HG02852 (cell line): ENCODE measurements at regions not wholly inside any gene's neighbourhood (a gene's known extent, or its start where the extent isn't known, plus 50 kb on each side); places are given as distances from the start of the nearest gene placed in this dataset.

Experiments
- ATAC-seq: cut with Tn5 transposase; IDR thresholded peaks from one replicate; pipeline ENCODE4 v1.9.1; 2021; ENCODE audit warnings: mild to moderate bottlenecking, moderate library complexity; ENCODE audit not compliant: unreplicated experiment

DNA sequence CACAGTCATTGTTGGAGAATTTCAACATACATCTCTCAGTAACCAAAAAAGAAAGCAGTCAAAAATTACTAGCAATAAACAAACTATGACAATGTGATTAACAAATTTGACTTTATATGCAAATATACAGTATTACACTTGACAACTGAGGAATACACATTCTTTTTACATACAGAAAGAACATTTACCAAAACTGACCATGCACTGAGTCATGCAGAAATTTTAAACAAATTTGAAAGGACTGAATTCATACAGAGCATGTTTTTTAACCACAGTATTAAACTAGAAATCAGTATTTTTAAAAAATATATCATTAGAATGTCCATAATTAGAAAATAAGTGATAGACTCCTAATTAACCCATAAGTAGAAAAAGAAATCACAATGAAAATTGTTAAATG is 420.1 kb downstream of the TBC1D4 start:
- ATAC-seq, result no peak

DNA sequence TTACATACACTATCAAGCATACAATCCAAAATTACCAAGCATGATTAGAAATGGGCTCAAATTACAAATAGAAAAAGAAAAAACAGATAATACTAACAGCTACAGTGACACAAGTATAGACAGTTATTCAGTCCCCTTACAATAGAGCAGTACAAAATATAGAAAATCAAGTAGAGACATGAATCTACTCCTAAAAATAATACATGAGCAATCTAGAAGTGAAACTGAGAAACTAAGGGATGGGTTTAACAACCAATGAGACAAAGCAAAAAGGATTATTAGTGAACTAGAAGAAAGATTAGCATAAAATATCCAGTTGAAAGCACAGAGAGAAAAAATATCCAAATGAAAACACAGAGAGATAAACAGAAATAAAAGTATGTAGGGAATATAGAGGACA is 426.7 kb downstream of the TBC1D4 start:
- ATAC-seq, result no peak

DNA sequence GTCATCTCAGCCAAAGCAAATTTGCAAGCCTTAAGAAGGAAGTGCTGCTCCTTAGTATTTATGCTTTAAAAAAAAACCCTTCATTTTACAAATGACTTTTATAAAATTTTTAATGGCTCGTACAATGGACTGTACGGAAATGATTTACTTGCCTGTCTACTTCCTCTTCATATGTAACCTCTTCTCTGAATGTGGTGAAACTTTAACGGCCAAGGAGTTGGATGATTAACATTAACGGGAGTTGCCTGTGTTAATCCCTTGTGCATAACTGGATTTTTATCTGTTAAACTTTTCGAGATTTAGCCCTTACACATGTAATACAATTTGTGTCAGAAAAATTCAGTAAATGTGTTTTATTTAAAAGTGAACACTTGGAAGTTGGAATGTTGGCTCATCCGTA is 429.4 kb downstream of the TBC1D4 start:
- ATAC-seq, result no peak

DNA sequence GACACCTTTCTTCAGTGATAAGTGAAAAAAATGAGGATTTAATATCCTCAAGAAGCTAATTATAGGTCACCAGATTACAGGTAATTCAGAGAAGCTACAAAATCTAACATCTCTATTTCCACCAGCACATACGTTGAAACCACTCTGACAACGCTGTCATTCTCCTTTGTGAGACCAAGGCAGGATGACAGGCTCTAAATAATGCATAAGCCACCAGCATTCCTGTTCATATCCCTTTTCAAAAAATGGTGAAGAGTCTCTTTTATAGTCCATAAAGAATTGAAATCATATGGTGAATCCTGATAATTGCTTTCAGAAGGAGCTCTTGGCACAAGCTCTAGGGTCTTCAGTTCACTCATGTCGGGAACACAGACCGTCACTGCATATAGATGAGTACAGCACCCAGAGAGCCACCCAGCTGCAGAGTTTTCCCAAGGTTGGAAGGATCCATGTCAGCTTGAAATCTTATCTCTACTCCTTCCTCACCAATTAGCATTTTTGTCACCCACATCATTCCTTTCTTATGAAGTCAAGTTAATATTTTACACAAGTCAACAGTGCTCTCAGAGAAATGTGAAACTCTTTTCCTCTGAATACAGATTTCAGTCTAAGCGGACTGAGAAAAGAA is 431.4 kb downstream of the TBC1D4 start:
- no peak for ATAC-seq

DNA sequence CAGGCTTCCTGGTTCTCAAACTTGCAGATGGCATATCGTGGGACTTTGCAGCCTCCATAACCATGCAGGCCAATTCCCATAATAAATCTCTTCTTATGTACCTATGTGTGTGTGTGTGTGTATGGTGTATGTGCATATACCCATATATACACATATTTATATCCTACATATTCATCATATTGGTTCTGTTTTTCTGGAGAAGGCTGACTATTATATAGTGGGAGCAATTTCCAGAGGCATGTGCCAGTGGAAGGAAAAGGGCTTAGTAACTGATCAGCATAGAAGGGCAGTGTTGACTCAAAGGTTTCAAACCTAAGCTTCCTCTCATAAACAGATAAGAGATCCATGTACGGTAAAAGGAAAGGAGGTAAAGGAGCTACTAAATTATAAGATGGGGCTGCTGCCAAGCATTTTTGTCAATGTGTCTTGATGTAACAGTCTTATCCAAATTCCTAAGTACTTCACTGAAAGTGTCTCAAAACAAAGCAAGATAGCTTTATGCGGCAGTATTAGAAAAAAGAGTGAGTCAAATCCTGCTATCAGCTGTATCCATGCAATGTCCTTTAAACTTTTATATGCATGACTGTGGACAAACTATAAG is 432.1 kb downstream of the TBC1D4 start:
- ATAC-seq, result no peak

DNA sequence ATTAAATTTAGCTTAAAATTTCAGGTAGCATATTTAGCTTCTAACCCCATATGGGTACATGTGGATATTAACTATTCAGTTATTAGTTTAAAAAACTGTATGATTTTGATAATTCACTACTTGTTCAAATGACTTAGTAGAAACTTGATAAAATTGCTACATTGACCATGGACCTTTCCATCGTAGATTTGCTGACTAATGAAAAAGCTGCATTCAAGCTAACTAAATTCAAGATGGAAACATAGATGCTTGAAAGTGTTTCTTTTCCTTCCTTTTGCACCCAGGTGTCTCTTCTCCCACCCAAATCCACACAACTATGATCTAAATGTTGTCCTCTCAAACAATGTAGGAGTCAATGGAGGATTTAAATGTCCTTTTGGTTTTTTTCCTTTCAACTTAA is 439.2 kb downstream of the TBC1D4 start:
- ATAC-seq, result no peak

DNA sequence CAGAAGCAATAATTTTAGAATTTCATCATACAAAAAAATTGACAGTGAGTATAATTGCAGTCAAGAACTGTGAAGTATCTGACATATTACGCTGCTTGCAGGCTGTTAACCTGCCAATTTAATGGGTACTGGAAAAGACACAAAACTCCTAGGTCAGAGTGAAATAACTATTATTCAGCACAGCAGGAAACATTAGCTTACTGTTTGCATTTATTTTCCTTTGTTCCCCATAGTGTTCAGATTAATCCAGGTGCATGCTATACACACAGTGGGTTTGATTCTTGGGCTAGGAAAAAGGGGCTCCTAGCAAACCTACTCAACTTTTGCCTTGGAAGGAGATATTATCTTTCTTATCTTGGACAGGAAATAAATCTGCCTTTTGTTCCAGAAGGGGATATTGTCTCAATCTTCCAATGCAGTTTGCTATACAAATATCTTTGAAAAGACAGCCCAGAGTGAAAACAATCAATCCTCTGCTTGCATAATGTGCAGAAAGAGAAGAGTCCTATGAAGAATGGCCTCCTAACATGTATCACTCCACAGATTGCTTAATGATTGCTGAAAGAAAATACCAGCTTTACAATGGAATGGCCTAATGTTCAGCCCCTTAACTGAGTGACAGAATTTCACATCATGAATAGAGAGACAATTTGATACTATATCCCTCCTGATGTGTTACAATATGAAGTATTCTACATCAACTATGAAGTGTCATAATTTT is 443.4 kb downstream of the TBC1D4 start:
- no peak for ATAC-seq

DNA sequence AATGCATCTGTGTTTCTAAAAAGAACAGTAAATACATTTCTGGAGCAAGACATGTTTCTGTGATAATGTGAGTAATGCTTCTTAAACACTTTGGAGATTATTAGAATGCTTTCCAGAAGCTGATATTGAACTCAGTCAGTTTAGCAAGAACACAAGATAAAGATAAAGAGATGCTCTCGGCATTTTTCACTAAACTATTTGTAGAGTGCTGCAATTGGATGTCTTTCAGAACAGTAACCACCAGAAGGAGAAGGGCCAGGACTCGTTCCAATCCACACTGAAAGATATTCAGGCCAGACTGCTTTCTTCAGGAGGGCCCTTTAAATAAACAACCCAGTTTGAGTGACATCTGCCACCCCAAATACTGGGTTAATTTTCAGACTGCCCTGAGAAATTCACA is 456.0 kb downstream of the TBC1D4 start:
- ATAC-seq, result no peak

DNA sequence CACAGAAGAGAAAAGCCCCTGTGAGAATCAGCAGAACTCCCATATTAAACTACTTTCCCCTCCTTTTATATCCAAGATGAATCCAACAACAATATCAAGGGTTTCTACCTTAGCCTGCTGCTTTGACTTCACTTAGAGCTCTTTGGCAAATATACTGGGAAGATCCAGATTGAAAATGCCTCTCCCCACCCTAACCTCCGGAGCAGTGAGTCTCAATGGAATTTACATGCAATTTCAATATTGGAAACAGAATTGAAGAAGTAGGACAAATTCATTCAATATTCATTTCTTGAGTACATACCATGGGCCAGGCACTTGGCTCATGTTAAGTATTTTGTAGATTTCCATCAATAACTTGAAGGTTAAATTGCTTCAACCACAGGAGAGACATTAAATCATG is 457.4 kb downstream of the TBC1D4 start:
- ATAC-seq, result no peak

DNA sequence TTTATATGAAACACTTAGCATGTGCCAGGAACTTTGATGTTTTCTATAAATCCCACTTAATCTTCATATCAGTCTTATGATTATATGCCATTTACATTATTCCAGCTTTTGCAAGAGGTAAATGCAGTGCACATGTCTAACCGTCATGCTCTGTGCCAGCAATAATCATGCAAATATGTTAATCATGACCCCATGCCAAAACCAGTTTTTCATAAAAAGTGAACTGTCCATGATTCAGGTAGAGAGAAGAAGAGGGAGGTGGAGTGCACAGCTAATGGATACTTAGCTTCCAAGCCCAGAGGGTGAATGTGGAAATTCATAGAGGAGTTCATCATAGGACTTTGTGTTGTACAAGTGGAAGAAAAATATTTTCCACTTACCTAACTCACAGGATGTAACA is 458.4 kb downstream of the TBC1D4 start:
- ATAC-seq, result no peak

DNA sequence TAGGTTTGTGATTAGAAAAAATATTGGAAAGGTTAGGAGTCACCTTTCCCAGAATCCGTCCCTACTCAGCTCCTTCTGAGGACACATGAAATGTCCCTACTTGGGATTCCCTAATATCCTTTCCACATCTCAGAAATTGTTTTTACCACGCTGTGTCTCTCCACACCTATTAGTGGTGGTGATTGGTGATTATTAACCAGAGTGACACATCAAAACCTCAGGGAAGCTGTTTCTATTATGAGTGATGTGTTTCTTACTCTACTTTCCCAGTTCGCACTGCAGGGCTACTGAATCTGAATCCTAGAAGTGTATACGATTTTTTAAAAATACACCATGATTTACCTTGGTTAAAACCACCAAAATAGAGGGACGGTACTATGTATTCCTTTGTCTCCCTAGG is 460.8 kb downstream of the TBC1D4 start:
- no peak for ATAC-seq

DNA sequence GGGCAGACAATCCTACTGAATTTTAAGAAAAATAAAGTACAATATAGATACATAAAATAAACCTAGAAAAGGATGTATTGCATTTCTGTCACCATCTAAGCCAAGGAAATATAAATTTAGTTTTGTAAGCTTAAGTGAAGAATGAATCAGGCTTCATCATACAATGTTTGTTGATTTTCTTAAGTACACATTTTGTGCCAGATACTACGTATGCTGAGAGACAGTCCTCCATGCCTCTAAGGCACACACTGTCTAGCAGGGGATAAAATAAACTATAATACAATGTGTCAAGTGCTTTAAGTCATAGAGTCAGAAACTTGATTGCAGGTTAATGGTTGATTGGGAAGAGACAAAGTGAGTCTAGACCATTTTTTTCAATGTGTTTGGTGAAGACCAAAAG is 465.7 kb downstream of the TBC1D4 start:
- ATAC-seq, result no peak

DNA sequence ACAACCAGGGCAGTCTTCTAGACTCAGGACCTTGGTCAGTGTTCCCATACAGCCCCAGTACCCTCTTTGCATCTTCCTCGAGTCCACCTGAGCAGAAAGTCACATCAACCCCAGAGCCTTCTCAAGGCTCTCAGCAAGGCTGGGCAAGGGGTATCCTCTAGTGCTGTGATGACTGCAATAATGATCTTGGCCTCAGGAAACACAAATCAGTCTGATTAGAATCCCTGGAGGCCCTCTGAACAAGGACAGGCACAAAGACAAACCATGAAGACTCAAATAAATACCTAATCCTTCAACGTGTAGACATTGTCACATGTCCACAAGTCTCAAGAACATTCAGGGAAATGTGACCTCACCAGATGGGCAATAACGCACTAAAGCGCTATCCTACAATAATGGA is 468.2 kb downstream of the TBC1D4 start:
- no peak for ATAC-seq

DNA sequence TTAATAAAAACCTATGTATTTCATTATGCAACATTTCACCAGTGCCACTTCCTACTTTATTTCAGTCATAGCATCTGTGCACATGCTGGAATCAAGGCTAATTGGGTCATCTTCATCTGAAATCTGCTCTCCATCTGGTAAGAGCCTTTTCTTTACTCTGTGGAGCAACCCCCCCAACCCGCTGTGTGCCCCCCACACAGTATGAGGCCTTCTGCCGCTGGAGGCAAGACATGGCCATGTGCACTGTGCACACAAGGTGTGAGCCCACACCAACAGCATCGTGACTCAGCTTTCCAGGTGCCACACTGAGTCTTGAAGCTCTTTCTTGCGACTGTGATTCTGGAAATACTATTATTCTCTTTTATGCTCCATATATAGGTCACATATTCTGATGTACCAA is 471.0 kb downstream of the TBC1D4 start:
- no peak for ATAC-seq

DNA sequence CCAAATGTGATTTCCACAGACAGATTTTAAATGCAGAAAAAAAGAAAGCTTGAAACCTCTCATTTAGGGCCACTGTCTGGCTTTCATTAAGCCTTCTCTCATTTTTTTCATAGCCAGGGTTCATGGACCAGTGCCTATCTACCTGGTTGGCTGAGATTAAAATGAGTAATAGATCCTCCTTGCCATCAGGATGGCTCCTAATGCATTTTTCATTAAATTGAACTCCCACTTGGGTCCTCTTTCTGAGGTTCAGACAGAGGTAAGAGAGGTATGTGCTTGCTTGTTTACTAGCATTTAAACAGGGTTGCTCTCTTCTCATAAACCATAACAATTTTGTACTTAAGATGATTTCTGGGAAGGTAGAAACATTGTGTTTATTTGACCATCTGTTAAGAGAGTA is 473.0 kb downstream of the TBC1D4 start:
- ATAC-seq, result no peak

DNA sequence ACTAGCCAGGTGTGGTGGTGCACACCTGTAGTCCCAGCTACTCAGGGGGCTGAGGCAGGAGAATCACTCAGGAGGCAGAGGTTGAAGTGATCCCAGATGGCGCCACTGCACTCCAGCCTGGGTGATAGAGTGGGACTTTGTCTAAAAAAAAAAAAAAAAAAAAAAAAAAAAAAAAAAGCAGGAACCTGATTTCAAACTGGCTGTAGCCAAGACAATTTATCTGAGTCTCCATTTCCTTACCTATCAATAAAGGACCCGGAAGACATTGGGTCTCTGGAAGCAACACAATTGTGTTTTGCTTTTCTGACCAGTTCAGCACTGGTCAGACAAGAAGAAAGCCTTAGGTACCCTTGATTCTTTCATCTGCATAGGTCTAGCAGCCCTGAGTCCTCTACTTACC is 491.0 kb downstream of the TBC1D4 start:
- ATAC-seq, result no peak

DNA sequence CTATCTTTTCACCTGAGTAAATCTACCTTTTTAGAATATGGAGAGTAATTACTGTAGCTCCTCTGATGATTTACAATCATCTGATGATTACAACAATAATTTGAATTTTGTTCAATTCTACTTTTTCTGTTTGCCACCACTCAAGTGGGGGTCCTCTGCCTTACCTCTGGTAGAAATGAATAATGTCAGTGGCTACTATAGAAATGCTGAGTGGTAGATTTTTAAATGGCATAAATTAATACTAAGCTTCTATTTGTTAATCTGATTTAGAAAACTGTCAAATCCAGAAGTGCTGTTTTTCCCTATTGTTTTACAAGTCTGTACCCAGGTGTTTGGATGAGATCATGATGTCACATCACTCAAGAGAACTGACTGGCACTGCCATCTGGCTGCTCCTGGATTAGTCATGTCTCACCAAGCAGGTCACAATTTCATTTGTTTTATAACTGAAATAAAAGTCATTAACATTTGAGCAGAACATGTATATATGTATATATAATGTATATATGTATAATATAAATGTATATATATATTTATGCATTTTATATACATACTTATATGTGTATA is 494.8 kb downstream of the TBC1D4 start:
- no peak for ATAC-seq

DNA sequence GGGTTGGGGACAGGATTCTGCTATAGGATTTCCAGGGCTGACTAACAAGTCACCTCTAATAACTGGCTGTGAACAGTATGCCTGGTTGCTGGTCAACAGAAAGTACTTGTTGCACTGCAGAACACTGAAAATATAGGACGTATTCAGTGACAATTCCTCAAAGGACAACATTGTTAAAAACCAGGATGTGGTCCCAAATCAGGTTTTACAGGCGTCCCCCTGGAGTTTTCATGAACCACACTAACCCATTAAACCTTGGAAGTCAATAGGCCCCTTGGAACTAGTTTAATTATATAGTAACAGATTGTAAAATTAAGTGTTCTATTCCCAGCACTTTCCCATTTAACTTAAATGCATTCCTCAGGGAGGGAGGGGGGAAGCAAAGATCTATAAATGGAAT is 495.4 kb downstream of the TBC1D4 start:
- no peak for ATAC-seq

DNA sequence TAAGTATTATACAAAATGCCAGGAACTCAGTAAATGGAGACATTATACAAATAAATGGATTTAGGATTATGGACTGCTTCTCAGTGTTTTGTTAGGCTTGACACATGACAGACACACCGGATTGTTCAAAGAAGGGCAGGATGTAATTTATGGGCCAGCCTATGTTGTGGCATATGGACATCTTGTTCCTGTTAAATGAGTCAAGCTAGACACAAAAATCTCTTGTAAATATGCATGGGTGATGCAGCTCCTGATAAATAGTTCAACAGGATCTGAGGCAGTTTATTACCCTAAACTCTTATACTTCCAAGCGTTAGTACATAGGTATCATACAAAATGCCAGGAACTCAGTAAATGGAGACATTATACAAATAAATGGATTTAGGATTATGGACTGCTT is 502.3 kb downstream of the TBC1D4 start:
- ATAC-seq, result no peak

DNA sequence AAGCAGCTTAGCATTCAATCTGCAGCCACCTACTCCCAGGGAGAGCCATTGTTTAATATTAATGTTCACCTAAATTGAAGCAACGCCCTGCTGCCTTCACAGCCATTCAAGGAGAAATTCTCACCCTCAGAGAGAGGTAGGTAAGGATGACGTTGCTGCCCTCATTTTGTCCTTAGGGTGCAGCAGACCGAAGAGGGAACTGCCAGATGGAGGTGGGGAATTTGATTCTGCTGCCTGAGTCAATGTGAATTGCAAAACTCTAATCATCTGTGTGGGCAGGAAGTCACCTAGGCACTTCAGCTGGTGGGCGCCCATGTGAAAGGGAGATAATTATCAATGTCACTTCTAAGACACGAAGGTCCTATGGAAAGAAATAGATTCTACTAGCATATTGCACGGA is 503.4 kb downstream of the TBC1D4 start:
- no peak for ATAC-seq

DNA sequence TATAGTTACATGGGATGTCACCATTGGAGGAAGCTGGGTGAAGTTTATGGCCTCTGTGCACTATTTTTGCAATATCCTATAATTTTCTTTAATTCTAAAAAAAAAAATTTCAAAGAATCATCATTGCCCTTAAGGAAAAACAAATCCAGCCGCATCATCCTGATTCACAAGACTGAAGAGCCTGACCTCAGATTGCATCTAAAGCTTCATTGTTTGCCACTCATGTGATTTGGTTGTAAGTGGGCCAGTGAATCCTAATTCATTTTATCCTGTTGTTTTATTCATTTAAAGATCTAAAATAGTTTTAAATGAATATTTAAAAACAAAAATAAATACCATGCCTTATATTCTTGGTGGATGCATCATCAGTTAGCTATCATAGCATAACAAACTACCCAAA is 504.5 kb downstream of the TBC1D4 start:
- no peak for ATAC-seq

DNA sequence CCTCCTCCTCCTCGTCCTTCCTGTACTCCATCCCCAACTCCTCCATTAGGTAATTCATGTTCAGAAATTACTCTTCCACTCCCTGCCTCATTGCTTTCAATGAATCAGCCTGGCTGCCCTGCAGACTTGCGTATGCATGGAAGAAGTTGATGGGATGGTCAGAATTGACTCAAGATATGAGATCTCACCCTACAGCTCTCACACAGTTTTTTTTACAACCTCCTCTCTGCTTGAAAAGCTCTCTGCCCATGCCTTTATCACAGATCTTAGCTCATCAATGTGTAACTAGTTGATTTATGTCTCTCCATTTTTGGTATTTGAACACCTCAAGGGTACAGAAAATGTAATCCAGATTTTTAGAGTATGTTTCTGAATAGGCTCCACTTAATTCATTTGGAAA is 506.9 kb downstream of the TBC1D4 start:
- no peak for ATAC-seq
